ENCODE measurements at regions not wholly inside any gene's neighbourhood (a gene's known extent, or its start where the extent isn't known, plus 50 kb on each side); places are given as distances from the start of the nearest gene placed in this dataset.

GRCh38 chr9:96031366-96031824 is 155.9 kb downstream of the ERCC6L2 start:
- no peak for TF ChIP-seq CTCF (IDR thresholded peaks at IDR 0.05)
- no peak for TF ChIP-seq POLR2A (IDR thresholded peaks at IDR 0.05)
- TF ChIP-seq POLR2AphosphoS5 (IDR thresholded peaks at IDR 0.05): peak; percentile 73
